Adrenal gland (tissue), 9 donors: ENCODE measurements at regions not wholly inside any gene's neighbourhood (a gene's known extent, or its start where the extent isn't known, plus 50 kb on each side); places are given as distances from the start of the nearest gene placed in this dataset.
A peak's percentile ranks its signal among the peaks of the same experiment; 100 is the strongest.

ENCODE experiments used
- DNase-seq, 7 donors: peaks; one replicate each; pipeline ENCODE4 v3.0.0-alpha.2; 2019 to 2020
- H3K27ac ChIP-seq, 5 donors: fragments of 200-600 bp; sonication (generic) in 4 of 5; 1 replicate in 3 of 5; 2 replicates in 2 of 5; pipeline versions ENCODE4 v1.5.1 to v1.8.0; 2016 to 2020; ENCODE audit warnings: mild to moderate bottlenecking in 1 of 5
- H3K27me3 ChIP-seq: fragments of 200-600 bp; 2 replicates; pipeline ENCODE4 v1.8.0; 2021
- H3K36me3 ChIP-seq, 2 donors: fragments of 200-600 bp; replicated peaks in 1 of 2; 1 replicate in 1 of 2; 2 replicates in 1 of 2; pipeline versions ENCODE4 v1.5.1 to v1.8.0; 2018 to 2022
- H3K4me1 ChIP-seq, 2 donors: fragments of 200-600 bp; replicated peaks in 1 of 2; 1 replicate in 1 of 2; 2 replicates in 1 of 2; pipeline versions ENCODE4 v1.5.1 to v1.8.0; 2018 to 2021
- H3K4me3 ChIP-seq, 4 donors: fragments of 200-600 bp; sonication (generic) in 3 of 4; one replicate each; pipeline ENCODE4 v1.5.1; 2016 to 2018
- H3K9me3 ChIP-seq, 3 donors: fragments of 200-600 bp; sonication (generic) in 1 of 3; replicated peaks in 1 of 3; 1 replicate in 2 of 3; 2 replicates in 1 of 3; pipeline versions ENCODE4 v1.5.1 to v1.8.0; 2016 to 2021
- CTCF ChIP-seq, 6 experiments: fragments of 450-650 bp in 4 of 6; fragments of 200-600 bp in 2 of 6; sonication (generic) in 1 of 6; IDR thresholded peaks; 1 replicate in 5 of 6; 2 replicates in 1 of 6; pipeline versions ENCODE4 v1.5.1 to v1.8.0; 2016 to 2021; ENCODE audit warnings: antibody characterized with exemption in 6 of 6, mild to moderate bottlenecking in 2 of 6, moderate library complexity in 1 of 6
- POLR2A ChIP-seq, 2 donors: fragments of 450-650 bp; IDR thresholded peaks; one replicate each; pipeline ENCODE4 v1.6.1; 2017; ENCODE audit warnings: antibody characterized with exemption in 2 of 2, mild to moderate bottlenecking in 2 of 2, moderate library complexity in 1 of 2
- WGBS, 4 donors: extraction: QIAGEN DNeasy Blood & Tissue Kit in 2 of 4; methylation state at CpG; one replicate each; pipeline versions ENCODE4 v1.1.5 to v1.1.7; 2013 to 2017; 5-methylcytosine and 5-hydroxymethylcytosine counted together
- intact Hi-C, 2 donors: fragments of 100-400 bp; cut with DNase I; formaldehyde crosslinking; loops; one replicate each; pipeline versions ENCODE4 v1.14.1 to v1.15.0; 2022 to 2023
- donor health status: healthy with polysubstance abuse.
- donor health status: Bipolar disorder and iron deficiency.
- donor health status: DM: yes; HTN: yes; CAD: no.
- donor health status: DM: no; HTN: no; CAD: no.
- donor health status: DM: no; HTN: no; CAD: no.

- no peak overlapping the region for H3K4me3 ChIP-seq
- no peak for TF ChIP-seq CTCF (IDR thresholded peaks at IDR 0.05)
- no peak for TF ChIP-seq POLR2A (IDR thresholded peaks at IDR 0.05)
- H3K9me3 ChIP-seq = no peaks in the 10 kb centered on the region
- intact Hi-C loops = no loop called here
- peak in 3 of 7 donors; percentile 2 to 10 (median 7) for DNase-seq
- no peaks in the 10 kb centered on the region for H3K4me1 ChIP-seq
- no peak overlapping the region for H3K27ac ChIP-seq
- WGBS, 4 donors = 67 to 72% (median 69%) methylated on average over 16 to 36 of the region's 36 CpGs
- no peaks in the 10 kb centered on the region for H3K36me3 ChIP-seq
- H3K27me3 ChIP-seq = peaks cover 7% of the 10 kb centered on the region
Observed at GRCh38 chr20:63086421-63087235, 79.9 kb upstream of the BHLHE23 start.

- peak in 2 of 7 donors; percentile 5 to 60 for DNase-seq
- TF ChIP-seq POLR2A (IDR thresholded peaks at IDR 0.05) (no peak), CTCF (IDR thresholded peaks at IDR 0.05) (no peak)
- intact Hi-C loops = no loop called here
- Histone ChIP-seq H3K9me3 (no peaks in the 10 kb centered on the region), H3K27ac (no peak overlapping the region), H3K27me3 (peaks cover 7% of the 10 kb centered on the region), H3K4me3 (no peak overlapping the region), H3K36me3 (no peaks in the 10 kb centered on the region), H3K4me1 (no peaks in the 10 kb centered on the region)
- 57 to 67% (median 66%) methylated on average over 21 to 34 of the region's 34 CpGs for WGBS, 4 donors
Observed at GRCh38 chr20:63085151-63085861, 78.5 kb upstream of the BHLHE23 start.

- 58 to 68% (median 61%) methylated on average over 1 to 15 of the region's 15 CpGs for WGBS, 4 donors
- peak in 1 of 7 donors; percentile 3 for DNase-seq
Observed at GRCh38 chr20:63084563-63084927, 77.8 kb upstream of the BHLHE23 start.

More at GRCh38 chr20:63084563-63084927, 77.8 kb upstream of the BHLHE23 start:
- intact Hi-C loops = no loop called here
- H3K36me3 ChIP-seq = no peaks in the 10 kb centered on the region
- H3K27me3 ChIP-seq = peaks cover 7% of the 10 kb centered on the region
- H3K4me1 ChIP-seq = no peaks in the 10 kb centered on the region
- no peaks in the 10 kb centered on the region for H3K9me3 ChIP-seq
- TF ChIP-seq CTCF (IDR thresholded peaks at IDR 0.05) = no peak
- no peak for TF ChIP-seq POLR2A (IDR thresholded peaks at IDR 0.05)
- H3K27ac ChIP-seq = no peak overlapping the region
- no peak overlapping the region for H3K4me3 ChIP-seq
